HepG2 (cell line): ENCODE measurements at regions not wholly inside any gene's neighbourhood (a gene's known extent, or its start where the extent isn't known, plus 50 kb on each side); places are given as distances from the start of the nearest gene placed in this dataset.

Experiments used
- ATAC-seq: fragments of 200-7000 bp; cut with Tn5 transposase; 3 replicates; pipeline ENCODE4 v1.9.1; 2020; ENCODE audit warnings: mild to moderate bottlenecking, moderate library complexity
- BruUV-seq: library from RNA; stranded (reverse); fragments of 400-500 nt; replicated peaks from 2 replicates; lab custom pipeline; 2021; lab: Mats Ljungman, UMichigan
- CTCF ChIA-PET: fragments of 300-600 bp; formaldehyde crosslinking; extraction: SDS; loops from one replicate; lab custom pipeline; 2021; ENCODE audit warnings: low total read pairs, inconsistent platforms, low intra/inter-chr PET ratio; lab: Yijun Ruan, JAX
- POLR2A ChIA-PET: fragments of 350-600 bp; sonication (Branson Sonifier 250); formaldehyde crosslinking; loops from one replicate; lab custom pipeline; 2020; ENCODE audit warnings: antibody characterized with exemption, inconsistent platforms; lab: Yijun Ruan, JAX
- DNase-seq: peaks from one replicate; pipeline ENCODE4 v3.0.0-alpha.2; 2015; ENCODE audit warnings: low spot score
- FAIRE-seq: peaks from 3 replicates; lab custom pipeline; 2011; peaks lifted over from hg19 to GRCh38; lab: Jason Lieb, UNC
- H2AFZ ChIP-seq: one replicate; pipeline ENCODE4 v1.6.1; 2011; ENCODE audit warnings: low read length, inconsistent platforms
- H3K27ac ChIP-seq: fragments of 300-600 bp; 3 replicates; pipeline ENCODE4 v1.8.0; 2011; ENCODE audit warnings: mixed run types, mild to moderate bottlenecking, mixed read lengths, low read length, inconsistent platforms; ENCODE audit not compliant: insufficient read depth; ENCODE audit errors: extremely low read length
- H3K27me3 ChIP-seq, 2 experiments: fragments of 200-600 bp in 1 of 2; 2 replicates in 1 of 2; 3 replicates in 1 of 2; pipeline versions ENCODE4 v1.6.0 to v1.8.0; 2011; ENCODE audit warnings: low read length in 2 of 2, mild to moderate bottlenecking in 2 of 2, moderate library complexity in 2 of 2, inconsistent platforms in 1 of 2; ENCODE audit not compliant: insufficient read depth in 2 of 2, control insufficient read depth in 1 of 2
- H3K36me3 ChIP-seq, 2 experiments: fragments of 200-600 bp in 1 of 2; replicated peaks in 1 of 2; 2 replicates in 1 of 2; 3 replicates in 1 of 2; pipeline versions ENCODE4 v1.5.1 to v1.8.0; 2011; ENCODE audit warnings: low read length in 2 of 2, inconsistent platforms in 1 of 2; ENCODE audit not compliant: insufficient read depth in 2 of 2, control insufficient read depth in 1 of 2
- H3K4me1 ChIP-seq: 2 replicates; pipeline ENCODE4 v1.5.1; 2012; ENCODE audit warnings: low read length, inconsistent platforms; ENCODE audit not compliant: insufficient read depth
- H3K4me2 ChIP-seq: 2 replicates; pipeline ENCODE4 v1.6.0; 2011; ENCODE audit warnings: low read depth, low read length, inconsistent platforms
- H3K4me3 ChIP-seq, 3 experiments: fragments of 200-600 bp in 1 of 3; sonication (generic), shearing (Covaris generic) in 1 of 3; replicated peaks in 1 of 3; 2 replicates each; pipeline ENCODE4 v1.5.1; 2011 to 2016; ENCODE audit warnings: low read length in 3 of 3, inconsistent platforms in 2 of 3, low read depth in 2 of 3, mild to moderate bottlenecking in 2 of 3, control low read depth in 1 of 3, mixed read lengths in 1 of 3; ENCODE audit not compliant: insufficient read depth in 1 of 3
- H3K79me2 ChIP-seq: one replicate; pipeline ENCODE4 v1.6.1; 2011; ENCODE audit warnings: low read length, inconsistent platforms; ENCODE audit not compliant: insufficient read depth
- H3K9ac ChIP-seq: 2 replicates; pipeline ENCODE4 v1.6.0; 2011; ENCODE audit warnings: mild to moderate bottlenecking, low read depth, low read length, inconsistent platforms; ENCODE audit not compliant: insufficient read depth
- H3K9me3 ChIP-seq: 2 replicates; pipeline ENCODE4 v1.5.1; 2012; ENCODE audit warnings: mild to moderate bottlenecking, low read length
- H4K20me1 ChIP-seq: 2 replicates; pipeline ENCODE4 v1.6.0; 2011; ENCODE audit warnings: inconsistent platforms, mild to moderate bottlenecking, low read length, moderate library complexity; ENCODE audit not compliant: insufficient read depth
- FOXP4 ChIP-seq: sonication (generic); formaldehyde crosslinking; IDR thresholded peaks from 2 replicates; pipeline ENCODE4 v1.4.0; 2020; ENCODE audit warnings: missing genetic modification reagents
- HDAC2 ChIP-seq: sonication (generic); formaldehyde crosslinking; IDR thresholded peaks from 2 replicates; pipeline ENCODE4 v1.4.0; 2020; ENCODE audit warnings: missing genetic modification reagents
- MAX ChIP-seq: IDR thresholded peaks from 2 replicates; pipeline ENCODE4 v1.6.1; 2012; ENCODE audit warnings: inconsistent platforms
- MYC ChIP-seq: sonication (generic); formaldehyde crosslinking; IDR thresholded peaks from 2 replicates; pipeline ENCODE4 v1.9.0; 2021; ENCODE audit warnings: missing genetic modification reagents, borderline replicate concordance
- NFYC ChIP-seq: IDR thresholded peaks from 2 replicates; pipeline ENCODE4 v1.6.1; 2016; ENCODE audit warnings: missing genetic modification reagents, missing compliant biosample characterization
- SALL2 ChIP-seq: sonication (generic); formaldehyde crosslinking; IDR thresholded peaks from 2 replicates; pipeline ENCODE4 v1.8.1; 2023; ENCODE audit warnings: mild to moderate bottlenecking, missing genetic modification reagents, inconsistent platforms
- SMAD9 ChIP-seq: sonication (generic); formaldehyde crosslinking; IDR thresholded peaks from 2 replicates; pipeline ENCODE4 v1.5.1; 2020; ENCODE audit warnings: mild to moderate bottlenecking, missing genetic modification reagents
- TBL1XR1 ChIP-seq: fragments of 150-350 bp; IDR thresholded peaks from 2 replicates; pipeline ENCODE4 v1.6.1; 2014; ENCODE audit warnings: borderline replicate concordance, low read length; ENCODE audit not compliant: partially characterized antibody
- ZNF317 ChIP-seq: sonication (generic); formaldehyde crosslinking; IDR thresholded peaks from 2 replicates; pipeline ENCODE4 v1.5.0; 2020; ENCODE audit warnings: mild to moderate bottlenecking, missing genetic modification reagents
- ZNF367 ChIP-seq: sonication (generic); formaldehyde crosslinking; IDR thresholded peaks from 2 replicates; pipeline ENCODE4 v1.4.0; 2020; ENCODE audit warnings: missing genetic modification reagents, borderline replicate concordance
- ZNF549 ChIP-seq: sonication (generic); formaldehyde crosslinking; IDR thresholded peaks from 2 replicates; pipeline ENCODE4 v1.5.0; 2020; ENCODE audit warnings: missing genetic modification reagents
- ZNF558 ChIP-seq: sonication (generic); formaldehyde crosslinking; IDR thresholded peaks from 2 replicates; pipeline ENCODE4 v1.9.0; 2022; ENCODE audit warnings: mild to moderate bottlenecking, missing genetic modification reagents, borderline replicate concordance
- WGBS: methylation state at CpG from one replicate; pipeline ENCODE4 v1.1.6; 2017; ENCODE audit warnings: low lambda C conversion rate; 5-methylcytosine and 5-hydroxymethylcytosine counted together
- in situ Hi-C: cut with HindIII; loops from 2 replicates; pipeline ENCODE4 v1.10.0; 2017; ENCODE audit warnings: low pct_unique_long_range_greater_than_20kb; ENCODE audit not compliant: extremely low pct_ligation_motif_present
- intact Hi-C: fragments of 100-400 bp; cut with micrococcal nuclease; formaldehyde crosslinking; loops from one replicate; pipeline ENCODE4 v1.10.0; 2022; ENCODE audit not compliant: unreplicated experiment
- TF ChIP-seq, protein P1 (sequence below): sonication (generic); formaldehyde crosslinking; IDR thresholded peaks from 2 replicates; pipeline ENCODE4 v1.4.0; 2020; ENCODE audit warnings: missing genetic modification reagents, borderline replicate concordance
- TF ChIP-seq, protein P2 (sequence below): sonication (generic); formaldehyde crosslinking; conservative IDR thresholded peaks from 2 replicates; pipeline ENCODE4 v1.4.0; 2020; ENCODE audit warnings: missing genetic modification reagents
- TF ChIP-seq, protein P3 (sequence below): IDR thresholded peaks from 2 replicates; pipeline ENCODE4 v1.6.1; 2012; ENCODE audit warnings: low read length, improper control_type of control experiment

DNA sequence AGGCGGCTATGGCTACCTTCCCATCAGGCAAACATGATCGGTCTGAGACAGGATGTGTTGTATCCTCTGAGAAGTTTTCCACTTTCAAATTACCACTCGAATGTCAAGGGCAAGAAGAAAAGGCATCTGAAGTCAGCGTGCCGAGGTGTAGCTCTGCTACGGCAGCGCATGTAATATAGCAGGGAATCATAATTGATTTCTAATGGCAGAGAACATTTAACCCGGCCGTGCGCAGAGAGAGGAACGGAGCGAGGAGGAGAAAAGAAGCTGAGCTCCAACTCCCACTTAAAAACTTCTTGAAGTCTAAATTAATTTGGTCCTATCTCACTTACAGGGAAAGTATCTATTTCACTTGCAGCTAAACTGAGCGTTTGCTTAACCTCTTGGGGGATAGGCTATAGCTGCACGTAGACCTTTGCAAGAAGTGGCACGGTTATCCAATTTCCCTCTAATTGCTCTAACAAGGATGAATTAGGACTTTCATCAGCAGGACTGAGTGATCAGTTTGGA is 137.3 kb upstream of the KIRREL3 start:
- no peak for ATAC-seq
- Histone ChIP-seq H3K79me2 (no peaks in the 10 kb centered on the region), H3K9ac (no peak overlapping the region), H4K20me1 (no peaks in the 10 kb centered on the region), H3K4me1 (no peaks in the 10 kb centered on the region), H3K27ac (no peak overlapping the region), H3K4me2 (no peak overlapping the region), H3K9me3 (no peaks in the 10 kb centered on the region), H3K4me3 (no peak overlapping the region), H3K27me3 (no peaks in the 10 kb centered on the region), H3K36me3 (no peaks in the 10 kb centered on the region), H2AFZ (no peak overlapping the region)
- ChIA-PET POLR2A (no interaction called here), CTCF (no interaction called here)
- 24% methylated on average over 15 of the region's 15 CpGs for WGBS
- TF ChIP-seq NFYC (CRISPR knock-in tag), result no peak
- TF ChIP-seq ZNF558, result no peak
- TF ChIP-seq SMAD9, result no peak
- TF ChIP-seq ZNF317 (CRISPR knock-in tag), result no peak
- no peak for TF ChIP-seq HDAC2
- no peak for TF ChIP-seq TBL1XR1
- no peak for TF ChIP-seq MAX
- TF ChIP-seq, protein P1, sequence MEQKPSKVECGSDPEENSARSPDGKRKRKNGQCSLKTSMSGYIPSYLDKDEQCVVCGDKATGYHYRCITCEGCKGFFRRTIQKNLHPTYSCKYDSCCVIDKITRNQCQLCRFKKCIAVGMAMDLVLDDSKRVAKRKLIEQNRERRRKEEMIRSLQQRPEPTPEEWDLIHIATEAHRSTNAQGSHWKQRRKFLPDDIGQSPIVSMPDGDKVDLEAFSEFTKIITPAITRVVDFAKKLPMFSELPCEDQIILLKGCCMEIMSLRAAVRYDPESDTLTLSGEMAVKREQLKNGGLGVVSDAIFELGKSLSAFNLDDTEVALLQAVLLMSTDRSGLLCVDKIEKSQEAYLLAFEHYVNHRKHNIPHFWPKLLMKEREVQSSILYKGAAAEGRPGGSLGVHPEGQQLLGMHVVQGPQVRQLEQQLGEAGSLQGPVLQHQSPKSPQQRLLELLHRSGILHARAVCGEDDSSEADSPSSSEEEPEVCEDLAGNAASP (CRISPR knock-in tag), result no peak
- no peak for TF ChIP-seq MYC (CRISPR knock-in tag)
- TF ChIP-seq, protein P2, sequence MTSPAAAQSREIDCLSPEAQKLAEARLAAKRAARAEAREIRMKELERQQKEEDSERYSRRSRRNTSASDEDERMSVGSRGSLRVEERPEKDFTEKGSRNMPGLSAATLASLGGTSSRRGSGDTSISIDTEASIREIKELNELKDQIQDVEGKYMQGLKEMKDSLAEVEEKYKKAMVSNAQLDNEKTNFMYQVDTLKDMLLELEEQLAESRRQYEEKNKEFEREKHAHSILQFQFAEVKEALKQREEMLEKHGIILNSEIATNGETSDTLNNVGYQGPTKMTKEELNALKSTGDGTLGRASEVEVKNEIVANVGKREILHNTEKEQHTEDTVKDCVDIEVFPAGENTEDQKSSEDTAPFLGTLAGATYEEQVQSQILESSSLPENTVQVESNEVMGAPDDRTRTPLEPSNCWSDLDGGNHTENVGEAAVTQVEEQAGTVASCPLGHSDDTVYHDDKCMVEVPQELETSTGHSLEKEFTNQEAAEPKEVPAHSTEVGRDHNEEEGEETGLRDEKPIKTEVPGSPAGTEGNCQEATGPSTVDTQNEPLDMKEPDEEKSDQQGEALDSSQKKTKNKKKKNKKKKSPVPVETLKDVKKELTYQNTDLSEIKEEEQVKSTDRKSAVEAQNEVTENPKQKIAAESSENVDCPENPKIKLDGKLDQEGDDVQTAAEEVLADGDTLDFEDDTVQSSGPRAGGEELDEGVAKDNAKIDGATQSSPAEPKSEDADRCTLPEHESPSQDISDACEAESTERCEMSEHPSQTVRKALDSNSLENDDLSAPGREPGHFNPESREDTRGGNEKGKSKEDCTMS (CRISPR knock-in tag), result no peak
- TF ChIP-seq FOXP4, result no peak
- TF ChIP-seq SALL2 (CRISPR knock-in tag), result no peak
- no peak for TF ChIP-seq ZNF367 (CRISPR knock-in tag)
- TF ChIP-seq ZNF549 (CRISPR knock-in tag), result no peak
- TF ChIP-seq, protein P3, sequence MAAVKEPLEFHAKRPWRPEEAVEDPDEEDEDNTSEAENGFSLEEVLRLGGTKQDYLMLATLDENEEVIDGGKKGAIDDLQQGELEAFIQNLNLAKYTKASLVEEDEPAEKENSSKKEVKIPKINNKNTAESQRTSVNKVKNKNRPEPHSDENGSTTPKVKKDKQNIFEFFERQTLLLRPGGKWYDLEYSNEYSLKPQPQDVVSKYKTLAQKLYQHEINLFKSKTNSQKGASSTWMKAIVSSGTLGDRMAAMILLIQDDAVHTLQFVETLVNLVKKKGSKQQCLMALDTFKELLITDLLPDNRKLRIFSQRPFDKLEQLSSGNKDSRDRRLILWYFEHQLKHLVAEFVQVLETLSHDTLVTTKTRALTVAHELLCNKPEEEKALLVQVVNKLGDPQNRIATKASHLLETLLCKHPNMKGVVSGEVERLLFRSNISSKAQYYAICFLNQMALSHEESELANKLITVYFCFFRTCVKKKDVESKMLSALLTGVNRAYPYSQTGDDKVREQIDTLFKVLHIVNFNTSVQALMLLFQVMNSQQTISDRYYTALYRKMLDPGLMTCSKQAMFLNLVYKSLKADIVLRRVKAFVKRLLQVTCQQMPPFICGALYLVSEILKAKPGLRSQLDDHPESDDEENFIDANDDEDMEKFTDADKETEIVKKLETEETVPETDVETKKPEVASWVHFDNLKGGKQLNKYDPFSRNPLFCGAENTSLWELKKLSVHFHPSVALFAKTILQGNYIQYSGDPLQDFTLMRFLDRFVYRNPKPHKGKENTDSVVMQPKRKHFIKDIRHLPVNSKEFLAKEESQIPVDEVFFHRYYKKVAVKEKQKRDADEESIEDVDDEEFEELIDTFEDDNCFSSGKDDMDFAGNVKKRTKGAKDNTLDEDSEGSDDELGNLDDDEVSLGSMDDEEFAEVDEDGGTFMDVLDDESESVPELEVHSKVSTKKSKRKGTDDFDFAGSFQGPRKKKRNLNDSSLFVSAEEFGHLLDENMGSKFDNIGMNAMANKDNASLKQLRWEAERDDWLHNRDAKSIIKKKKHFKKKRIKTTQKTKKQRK, result no peak
- in situ Hi-C loops, result no loop called here
- BruUV-seq, result no TSS peak
- FAIRE-seq, result no peak
- no peak for DNase-seq
- intact Hi-C loops, result no loop called here
